Stomach smooth muscle (tissue), 2 donors: ENCODE measurements at regions not wholly inside any gene's neighbourhood (a gene's known extent, or its start where the extent isn't known, plus 50 kb on each side); places are given as distances from the start of the nearest gene placed in this dataset.
"Not testable (repeated sequence)": the region's sequence is repeated elsewhere in the genome, so short reads cannot be mapped to it uniquely, and the experiment has no call there.

Source experiments
- H3K27ac ChIP-seq: one replicate; pipeline ENCODE4 v1.7.0; 2013; ENCODE audit warnings: mild to moderate bottlenecking, low read length, inconsistent platforms
- H3K27me3 ChIP-seq, 2 donors: one replicate each; pipeline ENCODE4 v1.7.0; 2013; ENCODE audit warnings: low read length in 2 of 2; ENCODE audit not compliant: insufficient read depth in 2 of 2, control insufficient read depth in 1 of 2
- H3K36me3 ChIP-seq, 2 donors: one replicate each; pipeline ENCODE4 v1.7.0; 2013; ENCODE audit warnings: low read length in 2 of 2; ENCODE audit not compliant: control insufficient read depth in 2 of 2, insufficient read depth in 2 of 2
- H3K4me1 ChIP-seq: one replicate; pipeline ENCODE4 v1.7.0; 2013; ENCODE audit warnings: low read length; ENCODE audit not compliant: control insufficient read depth, insufficient read depth
- H3K4me3 ChIP-seq, 2 donors: one replicate each; pipeline ENCODE4 v1.7.0; 2013; ENCODE audit warnings: low read length in 2 of 2
- H3K9ac ChIP-seq, 2 donors: one replicate each; pipeline ENCODE4 v1.7.0; 2013; ENCODE audit warnings: low read length in 2 of 2, mild to moderate bottlenecking in 1 of 2
- H3K9me3 ChIP-seq, 2 donors: one replicate each; pipeline ENCODE4 v1.7.0; 2013; ENCODE audit warnings: low read length in 2 of 2; ENCODE audit not compliant: control insufficient read depth in 2 of 2
- donor health status: healthy.
- donor health status: Pancreatic carcinoma.

- Histone ChIP-seq H3K4me3 (no peak overlapping the region), H3K36me3 (no peaks in the 10 kb centered on the region), H3K27ac (no peak overlapping the region), H3K4me1 (no peaks in the 10 kb centered on the region), H3K9me3 (no peaks in the 10 kb centered on the region), H3K9ac (no peak overlapping the region), H3K27me3 (no peaks in the 10 kb centered on the region)
Observed at GRCh38 chr13:73307481-73307880, 248.7 kb downstream of the KLF5 start.

- Histone ChIP-seq H3K9me3 (no peaks in the 10 kb centered on the region), H3K4me1 (no peaks in the 10 kb centered on the region), H3K27ac (no peak overlapping the region), H3K9ac (no peak overlapping the region), H3K36me3 (no peaks in the 10 kb centered on the region), H3K4me3 (no peak overlapping the region), H3K27me3 (no peaks in the 10 kb centered on the region)
Observed at GRCh38 chr13:73306688-73307087, 247.9 kb downstream of the KLF5 start.

- Histone ChIP-seq H3K4me1 (no peaks in the 10 kb centered on the region), H3K36me3 (no peaks in the 10 kb centered on the region), H3K4me3 (no peak overlapping the region), H3K27ac (no peak overlapping the region), H3K9me3 (no peaks in the 10 kb centered on the region), H3K27me3 (no peaks in the 10 kb centered on the region), H3K9ac (no peak overlapping the region)
Observed at GRCh38 chr13:73304442-73304841, 245.6 kb downstream of the KLF5 start.

GRCh38 chr13:73303851-73304250, 245.0 kb downstream of the KLF5 start:
- H3K9me3 ChIP-seq = no peaks in the 10 kb centered on the region
- H3K27me3 ChIP-seq = no peaks in the 10 kb centered on the region
- no peaks in the 10 kb centered on the region for H3K4me1 ChIP-seq
- no peak overlapping the region for H3K27ac ChIP-seq
- H3K36me3 ChIP-seq = no peaks in the 10 kb centered on the region
- H3K4me3 ChIP-seq = no peak overlapping the region
- no peak overlapping the region for H3K9ac ChIP-seq

GRCh38 chr13:73301622-73302021, 242.8 kb downstream of the KLF5 start:
- H3K27me3 ChIP-seq, H3K9ac ChIP-seq, H3K9me3 ChIP-seq, H3K4me3 ChIP-seq, H3K27ac ChIP-seq, H3K36me3 ChIP-seq, H3K4me1 ChIP-seq: not testable (repeated sequence)

GRCh38 chr13:73300718-73301425, 242.1 kb downstream of the KLF5 start:
- Histone ChIP-seq H3K9me3 (no peaks in the 10 kb centered on the region), H3K36me3 (no peaks in the 10 kb centered on the region), H3K4me1 (no peaks in the 10 kb centered on the region), H3K27ac (no peak overlapping the region), H3K4me3 (no peak overlapping the region), H3K9ac (no peak overlapping the region), H3K27me3 (no peaks in the 10 kb centered on the region)

- H3K27me3 ChIP-seq = no peaks in the 10 kb centered on the region
- H3K9me3 ChIP-seq = no peaks in the 10 kb centered on the region
- H3K36me3 ChIP-seq = no peaks in the 10 kb centered on the region
- no peak overlapping the region for H3K27ac ChIP-seq
- H3K9ac ChIP-seq = no peak overlapping the region
- no peak overlapping the region for H3K4me3 ChIP-seq
- no peaks in the 10 kb centered on the region for H3K4me1 ChIP-seq
Observed at GRCh38 chr13:73299787-73300186, 241.0 kb downstream of the KLF5 start.

GRCh38 chr13:73293913-73294523, 235.2 kb downstream of the KLF5 start:
- Histone ChIP-seq H3K4me1 (no peaks in the 10 kb centered on the region), H3K9ac (no peak overlapping the region), H3K27ac (no peak overlapping the region), H3K9me3 (no peaks in the 10 kb centered on the region), H3K4me3 (no peak overlapping the region), H3K27me3 (no peaks in the 10 kb centered on the region), H3K36me3 (no peaks in the 10 kb centered on the region)

GRCh38 chr13:73292127-73292526, 233.3 kb downstream of the KLF5 start:
- Histone ChIP-seq H3K27me3 (no peaks in the 10 kb centered on the region), H3K4me3 (no peak overlapping the region), H3K4me1 (no peaks in the 10 kb centered on the region), H3K27ac (no peak overlapping the region), H3K9ac (no peak overlapping the region), H3K9me3 (no peaks in the 10 kb centered on the region), H3K36me3 (no peaks in the 10 kb centered on the region)

- H3K27me3 ChIP-seq = no peaks in the 10 kb centered on the region
- no peaks in the 10 kb centered on the region for H3K36me3 ChIP-seq
- no peak overlapping the region for H3K9ac ChIP-seq
- H3K4me3 ChIP-seq = no peak overlapping the region
- no peaks in the 10 kb centered on the region for H3K9me3 ChIP-seq
- no peak overlapping the region for H3K27ac ChIP-seq
- no peaks in the 10 kb centered on the region for H3K4me1 ChIP-seq
Observed at GRCh38 chr13:73290844-73291243, 232.0 kb downstream of the KLF5 start.

- no peaks in the 10 kb centered on the region for H3K4me1 ChIP-seq
- no peak overlapping the region for H3K4me3 ChIP-seq
- no peak overlapping the region for H3K27ac ChIP-seq
- H3K9ac ChIP-seq = no peak overlapping the region
- no peaks in the 10 kb centered on the region for H3K9me3 ChIP-seq
- no peaks in the 10 kb centered on the region for H3K27me3 ChIP-seq
- H3K36me3 ChIP-seq = no peaks in the 10 kb centered on the region
Observed at GRCh38 chr13:73288596-73288995, 229.8 kb downstream of the KLF5 start.
